B cell (primary cell): ENCODE measurements at regions not wholly inside any gene's neighbourhood (a gene's known extent, or its start where the extent isn't known, plus 50 kb on each side); places are given as distances from the start of the nearest gene placed in this dataset.

ENCODE experiments used
- ATAC-seq: fragments of 200-7000 bp; cut with Tn5 transposase; one replicate; pipeline ENCODE4 v1.10.0; 2021; ENCODE audit warnings: low read depth, mild to moderate bottlenecking, moderate number of reproducible peaks, moderate library complexity
- CTCF ChIA-PET: fragments of 350-600 bp; sonication (Branson Sonifier 250); formaldehyde crosslinking; loops from one replicate; lab custom pipeline; 2021; ENCODE audit warnings: antibody characterized with exemption, inconsistent platforms; lab: Charles Lee
- POLR2A ChIA-PET: fragments of 350-600 bp; sonication (Branson Sonifier 250); formaldehyde crosslinking; loops from one replicate; lab custom pipeline; 2021; ENCODE audit warnings: antibody characterized with exemption; lab: Charles Lee
- DNase-seq: peaks from one replicate; pipeline ENCODE4 v3.0.0; 2013
- H2AFZ ChIP-seq: 2 replicates; pipeline ENCODE4 v1.6.1; 2012; ENCODE audit warnings: mild to moderate bottlenecking, low read depth, low read length; ENCODE audit not compliant: insufficient read depth, poor library complexity, severe bottlenecking
- H3K27ac ChIP-seq, 2 donors: 1 replicate in 1 of 2; 2 replicates in 1 of 2; pipeline ENCODE4 v1.5.1; 2012 to 2013; ENCODE audit warnings: low read length in 2 of 2, mild to moderate bottlenecking in 2 of 2, moderate library complexity in 1 of 2
- H3K27me3 ChIP-seq, 4 experiments: fragments of 200-600 bp in 1 of 4; sonication (generic) in 1 of 4; replicated peaks in 1 of 4; 1 replicate in 2 of 4; 2 replicates in 2 of 4; pipeline versions ENCODE4 v1.6.1 to v1.7.0; 2013 to 2016; ENCODE audit warnings: low read length in 3 of 4, mild to moderate bottlenecking in 2 of 4, mixed read lengths in 1 of 4, moderate library complexity in 1 of 4; ENCODE audit not compliant: insufficient read depth in 4 of 4, control insufficient read depth in 3 of 4; ENCODE audit errors: control extremely low read depth in 1 of 4
- H3K36me3 ChIP-seq, 2 experiments: replicated peaks in 1 of 2; 1 replicate in 1 of 2; 2 replicates in 1 of 2; pipeline versions ENCODE4 v1.6.1 to v1.7.1; 2013; ENCODE audit warnings: low read length in 1 of 2; ENCODE audit not compliant: insufficient read depth in 2 of 2, control insufficient read depth in 1 of 2; ENCODE audit errors: control extremely low read depth in 1 of 2, extremely low read depth in 1 of 2
- H3K4me1 ChIP-seq, 2 donors: fragments of 200-600 bp in 1 of 2; sonication (generic) in 1 of 2; 1 replicate in 1 of 2; 2 replicates in 1 of 2; pipeline versions ENCODE4 v1.5.1 to v1.6.1; 2013 to 2017; ENCODE audit warnings: low read length in 2 of 2; ENCODE audit not compliant: control insufficient read depth in 2 of 2, insufficient read depth in 2 of 2
- H3K4me2 ChIP-seq: replicated peaks from 2 replicates; pipeline ENCODE3; 2012; ENCODE audit warnings: mild to moderate bottlenecking, low read depth, low read length; ENCODE audit not compliant: poor library complexity, severe bottlenecking
- H3K4me3 ChIP-seq, 5 experiments: fragments of 200-600 bp in 1 of 5; sonication (generic) in 1 of 5; 1 replicate in 3 of 5; 2 replicates in 2 of 5; pipeline versions ENCODE4 v1.5.1 to v1.7.0; 2011 to 2016; ENCODE audit warnings: low read length in 4 of 5, mild to moderate bottlenecking in 4 of 5, low read depth in 2 of 5, control low read depth in 1 of 5, moderate library complexity in 1 of 5; ENCODE audit not compliant: insufficient read depth in 1 of 5; ENCODE audit errors: control extremely low read depth in 1 of 5, extremely low read depth in 1 of 5
- H3K79me2 ChIP-seq: fragments of 200-600 bp; sonication (generic); one replicate; pipeline ENCODE4 v1.6.0; 2016; ENCODE audit warnings: low read length; ENCODE audit not compliant: control insufficient read depth, insufficient read depth
- H3K9ac ChIP-seq: fragments of 200-600 bp; sonication (generic); 2 replicates; pipeline ENCODE4 v1.6.1; 2017; ENCODE audit warnings: mild to moderate bottlenecking, low read length, moderate library complexity
- H3K9me3 ChIP-seq, 3 donors: one replicate each; pipeline versions ENCODE4 v1.6.1 to v1.7.1; 2013; ENCODE audit warnings: low read length in 2 of 3; ENCODE audit not compliant: control insufficient read depth in 2 of 3, insufficient read depth in 1 of 3; ENCODE audit errors: control extremely low read depth in 1 of 3
- H4K20me1 ChIP-seq: 2 replicates; pipeline ENCODE4 v1.6.0; 2012; ENCODE audit warnings: mild to moderate bottlenecking, low read length; ENCODE audit not compliant: insufficient read depth, control insufficient read depth, poor library complexity, severe bottlenecking
- H3K27ac Mint-ChIP-seq: one replicate; pipeline ENCODE4 v1.8.0; 2021; ENCODE audit warnings: mixed read lengths
- H3K27me3 Mint-ChIP-seq: one replicate; pipeline ENCODE4 v1.8.0; 2021; ENCODE audit warnings: mixed read lengths
- H3K4me1 Mint-ChIP-seq: one replicate; pipeline ENCODE4 v1.8.0; 2021; ENCODE audit warnings: mixed read lengths
- H3K4me3 Mint-ChIP-seq: one replicate; pipeline ENCODE4 v1.8.0; 2021; ENCODE audit warnings: mixed read lengths
- H3K9me3 Mint-ChIP-seq: one replicate; pipeline ENCODE4 v1.8.0; 2022; ENCODE audit warnings: mixed read lengths; ENCODE audit not compliant: insufficient read depth
- EZH2 ChIP-seq: IDR thresholded peaks from 2 replicates; pipeline ENCODE4 v1.6.1; 2012; ENCODE audit warnings: borderline replicate concordance, low read depth, mild to moderate bottlenecking, moderate library complexity, low read length; ENCODE audit not compliant: insufficient read depth, poor library complexity, severe bottlenecking
- WGBS: methylation state at CpG from one replicate; pipeline ENCODE4 v1.1.5; 2013; ENCODE audit warnings: missing lambda C conversion rate; ENCODE audit not compliant: insufficient coverage; 5-methylcytosine and 5-hydroxymethylcytosine counted together
- intact Hi-C: fragments of 100-400 bp; cut with micrococcal nuclease; formaldehyde crosslinking; loops from one replicate; pipeline ENCODE4 v1.10.0; 2022
- TF ChIP-seq, protein P1 (sequence below): fragments of 200-600 bp; IDR thresholded peaks from one replicate; pipeline ENCODE4 v1.8.0; 2022; ENCODE audit warnings: antibody characterized with exemption, mild to moderate bottlenecking

DNA sequence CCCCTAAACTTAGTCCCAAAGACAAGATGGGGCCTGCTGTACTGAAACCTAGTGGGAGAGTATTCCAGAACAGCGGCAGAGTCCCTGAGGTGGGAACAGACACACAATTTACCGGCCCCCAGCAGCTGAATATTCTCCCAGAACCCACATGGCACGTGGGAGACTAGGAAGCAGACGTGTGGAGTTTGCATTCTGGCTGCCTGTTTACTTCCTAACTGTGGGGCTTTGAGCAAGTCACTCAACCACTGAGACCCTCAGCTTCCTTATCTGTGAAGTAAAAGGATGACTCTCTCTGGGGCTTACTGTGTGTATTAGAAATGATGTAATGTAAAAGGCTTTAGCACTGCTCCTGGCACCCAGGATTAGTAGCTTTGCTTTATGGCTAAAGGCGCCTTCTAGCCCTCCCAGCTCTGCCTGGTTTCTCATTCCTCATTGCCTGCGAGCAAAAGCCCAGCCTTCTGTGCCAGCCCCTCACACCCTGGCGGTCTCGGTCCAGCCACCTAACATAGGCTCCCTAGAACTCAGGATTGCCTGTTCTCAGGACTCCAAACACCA, 353.1 kb downstream of the CDC5L start:
- H3K27me3 Mint-ChIP-seq = no peaks in the 10 kb centered on the region
- Histone ChIP-seq H3K4me2 (no peak overlapping the region), H3K27me3 (no peaks in the 10 kb centered on the region), H3K4me3 (no peak overlapping the region), H4K20me1 (no peaks in the 10 kb centered on the region), H3K9me3 (peaks cover 0 to 1% (median 0%) of the 10 kb centered on the region in 3 donors), H2AFZ (no peak overlapping the region), H3K36me3 (no peaks in the 10 kb centered on the region), H3K9ac (no peak overlapping the region), H3K79me2 (no peaks in the 10 kb centered on the region), H3K27ac (no peak overlapping the region), H3K4me1 (no peaks in the 10 kb centered on the region)
- ATAC-seq (no peak), DNase-seq (no peak)
- intact Hi-C loops = no loop called here
- ChIA-PET CTCF (no interaction called here), POLR2A (no interaction called here)
- peaks cover 1% of the 10 kb centered on the region for H3K4me1 Mint-ChIP-seq
- no peak for TF ChIP-seq EZH2
- TF ChIP-seq, protein P1, sequence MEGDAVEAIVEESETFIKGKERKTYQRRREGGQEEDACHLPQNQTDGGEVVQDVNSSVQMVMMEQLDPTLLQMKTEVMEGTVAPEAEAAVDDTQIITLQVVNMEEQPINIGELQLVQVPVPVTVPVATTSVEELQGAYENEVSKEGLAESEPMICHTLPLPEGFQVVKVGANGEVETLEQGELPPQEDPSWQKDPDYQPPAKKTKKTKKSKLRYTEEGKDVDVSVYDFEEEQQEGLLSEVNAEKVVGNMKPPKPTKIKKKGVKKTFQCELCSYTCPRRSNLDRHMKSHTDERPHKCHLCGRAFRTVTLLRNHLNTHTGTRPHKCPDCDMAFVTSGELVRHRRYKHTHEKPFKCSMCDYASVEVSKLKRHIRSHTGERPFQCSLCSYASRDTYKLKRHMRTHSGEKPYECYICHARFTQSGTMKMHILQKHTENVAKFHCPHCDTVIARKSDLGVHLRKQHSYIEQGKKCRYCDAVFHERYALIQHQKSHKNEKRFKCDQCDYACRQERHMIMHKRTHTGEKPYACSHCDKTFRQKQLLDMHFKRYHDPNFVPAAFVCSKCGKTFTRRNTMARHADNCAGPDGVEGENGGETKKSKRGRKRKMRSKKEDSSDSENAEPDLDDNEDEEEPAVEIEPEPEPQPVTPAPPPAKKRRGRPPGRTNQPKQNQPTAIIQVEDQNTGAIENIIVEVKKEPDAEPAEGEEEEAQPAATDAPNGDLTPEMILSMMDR = no peak
- no peaks in the 10 kb centered on the region for H3K9me3 Mint-ChIP-seq
- no peak overlapping the region for H3K27ac Mint-ChIP-seq
- WGBS = 88% methylated on average over 6 of the region's 8 CpGs
- H3K4me3 Mint-ChIP-seq = no peak overlapping the region

DNA sequence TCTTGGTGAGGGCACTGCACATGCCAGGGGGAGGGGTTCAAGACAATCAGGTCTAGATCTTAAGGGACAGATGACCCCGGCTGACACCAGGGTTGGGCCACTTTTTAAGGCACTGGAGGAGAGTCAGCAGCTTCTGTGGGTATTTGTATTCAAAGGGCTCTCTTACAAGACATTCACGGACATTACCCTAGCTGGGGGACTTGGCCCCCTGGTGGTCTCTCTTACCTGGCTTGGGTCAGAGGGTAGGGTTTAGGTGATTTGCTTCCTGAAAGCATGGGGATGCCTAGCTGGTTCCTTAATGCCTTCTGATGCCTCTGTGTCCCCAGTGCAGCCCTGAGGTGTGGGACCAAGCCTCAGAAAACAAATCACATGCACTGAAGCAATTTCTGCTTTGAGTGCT, 354.7 kb downstream of the CDC5L start:
- H3K4me1 Mint-ChIP-seq = peaks cover 1% of the 10 kb centered on the region
- Histone ChIP-seq H3K4me2 (no peak overlapping the region), H3K27me3 (no peaks in the 10 kb centered on the region), H3K36me3 (no peaks in the 10 kb centered on the region), H3K9ac (no peak overlapping the region), H4K20me1 (no peaks in the 10 kb centered on the region), H3K4me3 (no peak overlapping the region), H3K79me2 (no peaks in the 10 kb centered on the region), H3K4me1 (no peaks in the 10 kb centered on the region), H3K27ac (no peak overlapping the region), H2AFZ (no peak overlapping the region), H3K9me3 (peaks cover 0 to 4% (median 0%) of the 10 kb centered on the region in 3 donors)
- TF ChIP-seq EZH2 = no peak
- TF ChIP-seq, protein P1 = no peak
- H3K4me3 Mint-ChIP-seq = no peak overlapping the region
- no peak for DNase-seq
- no peaks in the 10 kb centered on the region for H3K9me3 Mint-ChIP-seq
- intact Hi-C loops = no loop called here
- 92% methylated on average over 2 of the region's 2 CpGs for WGBS
- H3K27ac Mint-ChIP-seq = no peak overlapping the region
- no peaks in the 10 kb centered on the region for H3K27me3 Mint-ChIP-seq
- ChIA-PET CTCF (no interaction called here), POLR2A (no interaction called here)
- ATAC-seq = no peak
